ENCODE measurements at regions not wholly inside any gene's neighbourhood (a gene's known extent, or its start where the extent isn't known, plus 50 kb on each side); places are given as distances from the start of the nearest gene placed in this dataset.

GRCh38 chr2:133936601-133937000 lies 317.3 kb upstream of the MGAT5 start (continued):
- TF ChIP-seq CHD7 (IDR thresholded peaks at IDR 0.05; ENCODE audit: insufficient replicate concordance, low read length) = no peak
- no peak for TF ChIP-seq RFX5 (IDR thresholded peaks at IDR 0.05; ENCODE audit: borderline replicate concordance, low read depth, low read length)
- TF ChIP-seq EGR1 (IDR thresholded peaks at IDR 0.05; ENCODE audit: borderline replicate concordance, low read depth, low read length) = no peak
- no peak for TF ChIP-seq POLR2A (IDR thresholded peaks at IDR 0.05; ENCODE audit: control extremely low read depth in 1 of 2, low read depth in 2 of 2, low read length in 2 of 2)
- TF ChIP-seq CBX5 (IDR thresholded peaks at IDR 0.05; ENCODE audit: low read depth, low read length) = no peak
- TF ChIP-seq EZH2 (IDR thresholded peaks at IDR 0.05; ENCODE audit: low read depth, low read length, severe bottlenecking) = no peak
- no peak for TF ChIP-seq EP300 (IDR thresholded peaks at IDR 0.05; ENCODE audit: borderline replicate concordance in 1 of 2, low read depth in 2 of 2, low read length in 2 of 2)
- TF ChIP-seq HDAC2 (IDR thresholded peaks at IDR 0.05; ENCODE audit: borderline replicate concordance in 1 of 2, low read depth in 2 of 2, low read length in 2 of 2) = no peak
- no peak for TF ChIP-seq SP2 (IDR thresholded peaks at IDR 0.05; ENCODE audit: low read length)

All from H1 (cell line).